ENCODE measurements at regions not wholly inside any gene's neighbourhood (a gene's known extent, or its start where the extent isn't known, plus 50 kb on each side); places are given as distances from the start of the nearest gene placed in this dataset.

GRCh38 chr14:71591231-71591630, 341.0 kb upstream of the RGS6 start:
- H3K4me3 ChIP-seq (ENCODE audit: low read length in 2 of 2): no peak overlapping the region
- H3K27ac ChIP-seq (ENCODE audit: low read depth in 2 of 2, low read length in 2 of 2): no peak overlapping the region
- no peak overlapping the region for H3K9ac ChIP-seq (ENCODE audit: low read depth in 1 of 2, low read length in 2 of 2)
- H3K36me3 ChIP-seq (ENCODE audit: control insufficient read depth in 2 of 2, insufficient read depth in 2 of 2, low read length in 2 of 2): no peaks in the 10 kb centered on the region
- H3K4me1 ChIP-seq (ENCODE audit: control insufficient read depth in 2 of 2, insufficient read depth in 2 of 2, low read length in 2 of 2): peaks cover 0 to 3% of the 10 kb centered on the region in 2 donors
- H3K27me3 ChIP-seq (ENCODE audit: control insufficient read depth in 2 of 2, insufficient read depth in 2 of 2, low read length in 2 of 2): no peaks in the 10 kb centered on the region
- no peaks in the 10 kb centered on the region for H3K9me3 ChIP-seq (ENCODE audit: control insufficient read depth in 2 of 2, low read length in 2 of 2)

- no peak overlapping the region for H3K4me3 ChIP-seq (ENCODE audit: low read length in 2 of 2)
- H3K9me3 ChIP-seq (ENCODE audit: control insufficient read depth in 2 of 2, low read length in 2 of 2): no peaks in the 10 kb centered on the region
- H3K36me3 ChIP-seq (ENCODE audit: control insufficient read depth in 2 of 2, insufficient read depth in 2 of 2, low read length in 2 of 2): no peaks in the 10 kb centered on the region
- no peak overlapping the region for H3K9ac ChIP-seq (ENCODE audit: low read depth in 1 of 2, low read length in 2 of 2)
- no peaks in the 10 kb centered on the region for H3K27me3 ChIP-seq (ENCODE audit: control insufficient read depth in 2 of 2, insufficient read depth in 2 of 2, low read length in 2 of 2)
- no peak overlapping the region for H3K27ac ChIP-seq (ENCODE audit: low read depth in 2 of 2, low read length in 2 of 2)
- peaks cover 0 to 3% of the 10 kb centered on the region in 2 donors for H3K4me1 ChIP-seq (ENCODE audit: control insufficient read depth in 2 of 2, insufficient read depth in 2 of 2, low read length in 2 of 2)
Observed at GRCh38 chr14:71591929-71592328, 340.3 kb upstream of the RGS6 start.

DNA sequence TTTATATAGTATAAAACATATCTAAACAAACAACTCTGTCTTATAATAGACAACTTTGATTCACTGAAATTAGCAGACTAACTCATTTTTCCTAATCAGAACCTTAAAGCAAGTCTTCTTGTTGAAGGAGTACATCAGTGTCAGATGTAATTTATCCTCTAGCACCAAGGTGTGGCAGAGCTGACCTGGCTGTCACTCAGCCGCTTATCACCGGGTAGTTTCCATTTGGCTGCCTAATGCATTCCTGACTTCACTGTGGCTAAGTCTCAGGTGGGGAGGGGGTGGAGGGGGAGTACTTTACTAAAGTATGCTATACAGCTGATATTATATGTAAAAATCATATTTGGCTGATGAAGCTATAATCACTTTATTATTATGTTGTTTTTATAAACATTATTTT, 339.9 kb upstream of the RGS6 start:
- no peaks in the 10 kb centered on the region for H3K27me3 ChIP-seq (ENCODE audit: control insufficient read depth in 2 of 2, insufficient read depth in 2 of 2, low read length in 2 of 2)
- H3K27ac ChIP-seq (ENCODE audit: low read depth in 2 of 2, low read length in 2 of 2): no peak overlapping the region
- peaks cover 0 to 3% of the 10 kb centered on the region in 2 donors for H3K4me1 ChIP-seq (ENCODE audit: control insufficient read depth in 2 of 2, insufficient read depth in 2 of 2, low read length in 2 of 2)
- H3K4me3 ChIP-seq (ENCODE audit: low read length in 2 of 2): no peak overlapping the region
- H3K9ac ChIP-seq (ENCODE audit: low read depth in 1 of 2, low read length in 2 of 2): no peak overlapping the region
- H3K36me3 ChIP-seq (ENCODE audit: control insufficient read depth in 2 of 2, insufficient read depth in 2 of 2, low read length in 2 of 2): no peaks in the 10 kb centered on the region
- no peaks in the 10 kb centered on the region for H3K9me3 ChIP-seq (ENCODE audit: control insufficient read depth in 2 of 2, low read length in 2 of 2)

DNA sequence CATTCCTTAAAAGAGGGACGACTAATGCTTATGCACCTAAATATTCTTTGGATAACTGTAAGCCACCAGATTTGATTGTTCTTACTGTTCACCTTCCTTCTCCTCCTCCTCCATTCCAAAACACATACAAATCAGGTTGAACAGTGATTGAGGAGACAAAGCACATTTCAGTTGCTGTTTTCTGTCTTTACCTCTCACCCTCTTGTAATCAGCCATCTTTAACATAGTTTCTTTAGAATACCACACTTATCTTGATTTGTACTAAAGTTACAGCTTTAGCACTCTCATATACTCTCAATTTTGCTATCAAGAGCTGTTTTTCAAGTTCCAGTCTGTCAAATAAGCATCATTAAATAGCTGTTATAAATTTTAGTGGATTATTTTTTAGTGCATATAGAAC, 338.3 kb upstream of the RGS6 start:
- H3K36me3 ChIP-seq (ENCODE audit: control insufficient read depth in 2 of 2, insufficient read depth in 2 of 2, low read length in 2 of 2): peaks cover 0 to 4% of the 10 kb centered on the region in 2 donors
- H3K9me3 ChIP-seq (ENCODE audit: control insufficient read depth in 2 of 2, low read length in 2 of 2): no peaks in the 10 kb centered on the region
- no peak overlapping the region for H3K9ac ChIP-seq (ENCODE audit: low read depth in 1 of 2, low read length in 2 of 2)
- peaks cover 0 to 3% of the 10 kb centered on the region in 2 donors for H3K4me1 ChIP-seq (ENCODE audit: control insufficient read depth in 2 of 2, insufficient read depth in 2 of 2, low read length in 2 of 2)
- H3K27me3 ChIP-seq (ENCODE audit: control insufficient read depth in 2 of 2, insufficient read depth in 2 of 2, low read length in 2 of 2): no peaks in the 10 kb centered on the region
- H3K27ac ChIP-seq (ENCODE audit: low read depth in 2 of 2, low read length in 2 of 2): no peak overlapping the region
- H3K4me3 ChIP-seq (ENCODE audit: low read length in 2 of 2): no peak overlapping the region

- Histone ChIP-seq H3K4me1 (ENCODE audit: control insufficient read depth in 2 of 2, insufficient read depth in 2 of 2, low read length in 2 of 2) (peaks cover 0 to 3% of the 10 kb centered on the region in 2 donors), H3K27ac (ENCODE audit: low read depth in 2 of 2, low read length in 2 of 2) (no peak overlapping the region), H3K9ac (ENCODE audit: low read depth in 1 of 2, low read length in 2 of 2) (no peak overlapping the region), H3K36me3 (ENCODE audit: control insufficient read depth in 2 of 2, insufficient read depth in 2 of 2, low read length in 2 of 2) (peaks cover 0 to 4% of the 10 kb centered on the region in 2 donors), H3K4me3 (ENCODE audit: low read length in 2 of 2) (no peak overlapping the region), H3K9me3 (ENCODE audit: control insufficient read depth in 2 of 2, low read length in 2 of 2) (no peaks in the 10 kb centered on the region), H3K27me3 (ENCODE audit: control insufficient read depth in 2 of 2, insufficient read depth in 2 of 2, low read length in 2 of 2) (no peaks in the 10 kb centered on the region)
Observed at GRCh38 chr14:71594821-71595220, 337.4 kb upstream of the RGS6 start.

DNA sequence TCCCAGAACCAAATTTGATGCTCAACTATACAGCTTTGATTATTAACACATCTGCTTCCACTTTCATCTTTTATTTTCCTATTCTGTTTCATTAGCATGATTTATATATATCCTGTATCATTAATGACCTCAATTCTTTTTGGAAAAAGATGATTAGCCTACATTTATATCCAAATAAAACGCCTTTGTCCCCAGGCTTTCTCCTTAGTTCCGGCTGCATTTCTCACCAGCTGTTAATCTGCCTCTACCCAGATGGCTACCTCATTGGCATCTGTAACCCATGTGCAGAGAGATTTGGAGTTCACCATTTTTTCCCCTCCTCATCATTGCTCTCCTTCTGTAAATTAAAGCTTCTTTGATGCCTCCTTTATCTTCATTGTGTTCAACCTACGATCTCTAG, 336.8 kb upstream of the RGS6 start:
- no peak overlapping the region for H3K4me3 ChIP-seq (ENCODE audit: low read length in 2 of 2)
- H3K9me3 ChIP-seq (ENCODE audit: control insufficient read depth in 2 of 2, low read length in 2 of 2): no peaks in the 10 kb centered on the region
- H3K9ac ChIP-seq (ENCODE audit: low read depth in 1 of 2, low read length in 2 of 2): no peak overlapping the region
- no peak overlapping the region for H3K27ac ChIP-seq (ENCODE audit: low read depth in 2 of 2, low read length in 2 of 2)
- peaks cover 0 to 4% of the 10 kb centered on the region in 2 donors for H3K36me3 ChIP-seq (ENCODE audit: control insufficient read depth in 2 of 2, insufficient read depth in 2 of 2, low read length in 2 of 2)
- no peaks in the 10 kb centered on the region for H3K27me3 ChIP-seq (ENCODE audit: control insufficient read depth in 2 of 2, insufficient read depth in 2 of 2, low read length in 2 of 2)
- H3K4me1 ChIP-seq (ENCODE audit: control insufficient read depth in 2 of 2, insufficient read depth in 2 of 2, low read length in 2 of 2): peaks cover 0 to 3% of the 10 kb centered on the region in 2 donors

DNA sequence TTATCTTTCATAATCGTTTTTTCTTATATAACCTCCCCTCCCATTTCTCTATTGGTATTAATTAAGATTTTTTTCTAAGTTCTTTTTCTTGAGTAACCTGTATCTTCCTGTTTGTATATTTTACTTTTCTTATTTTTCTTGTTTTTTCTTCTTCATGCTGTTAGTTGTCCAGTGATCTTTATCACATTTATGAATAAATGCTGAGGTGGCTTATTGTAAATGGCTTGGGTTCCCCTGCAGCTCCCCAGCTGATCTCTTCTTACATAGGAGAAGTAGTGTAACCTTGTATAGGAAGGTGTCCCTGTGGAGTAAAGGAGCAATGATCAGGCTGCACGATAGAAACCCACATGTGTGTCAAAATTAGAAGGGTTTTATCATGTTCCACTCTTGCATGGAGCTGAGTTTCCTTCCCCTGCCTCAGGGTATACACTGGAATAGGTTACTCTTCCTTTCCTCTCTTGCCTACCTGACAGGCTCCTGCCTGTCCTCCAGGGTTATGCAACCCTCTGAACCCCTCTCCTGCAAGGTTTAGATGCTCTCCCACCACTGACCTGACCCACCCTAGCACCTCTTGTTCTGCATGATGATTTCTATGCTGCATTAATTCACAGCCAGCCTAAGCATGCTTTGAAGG, 334.8 kb upstream of the RGS6 start:
- no peaks in the 10 kb centered on the region for H3K9me3 ChIP-seq (ENCODE audit: control insufficient read depth in 2 of 2, low read length in 2 of 2)
- H3K4me3 ChIP-seq (ENCODE audit: low read length in 2 of 2): no peak overlapping the region
- no peaks in the 10 kb centered on the region for H3K27me3 ChIP-seq (ENCODE audit: control insufficient read depth in 2 of 2, insufficient read depth in 2 of 2, low read length in 2 of 2)
- no peak overlapping the region for H3K9ac ChIP-seq (ENCODE audit: low read depth in 1 of 2, low read length in 2 of 2)
- H3K27ac ChIP-seq (ENCODE audit: low read depth in 2 of 2, low read length in 2 of 2): no peak overlapping the region
- no peaks in the 10 kb centered on the region for H3K4me1 ChIP-seq (ENCODE audit: control insufficient read depth in 2 of 2, insufficient read depth in 2 of 2, low read length in 2 of 2)
- H3K36me3 ChIP-seq (ENCODE audit: control insufficient read depth in 2 of 2, insufficient read depth in 2 of 2, low read length in 2 of 2): peaks cover 0 to 4% of the 10 kb centered on the region in 2 donors

DNA sequence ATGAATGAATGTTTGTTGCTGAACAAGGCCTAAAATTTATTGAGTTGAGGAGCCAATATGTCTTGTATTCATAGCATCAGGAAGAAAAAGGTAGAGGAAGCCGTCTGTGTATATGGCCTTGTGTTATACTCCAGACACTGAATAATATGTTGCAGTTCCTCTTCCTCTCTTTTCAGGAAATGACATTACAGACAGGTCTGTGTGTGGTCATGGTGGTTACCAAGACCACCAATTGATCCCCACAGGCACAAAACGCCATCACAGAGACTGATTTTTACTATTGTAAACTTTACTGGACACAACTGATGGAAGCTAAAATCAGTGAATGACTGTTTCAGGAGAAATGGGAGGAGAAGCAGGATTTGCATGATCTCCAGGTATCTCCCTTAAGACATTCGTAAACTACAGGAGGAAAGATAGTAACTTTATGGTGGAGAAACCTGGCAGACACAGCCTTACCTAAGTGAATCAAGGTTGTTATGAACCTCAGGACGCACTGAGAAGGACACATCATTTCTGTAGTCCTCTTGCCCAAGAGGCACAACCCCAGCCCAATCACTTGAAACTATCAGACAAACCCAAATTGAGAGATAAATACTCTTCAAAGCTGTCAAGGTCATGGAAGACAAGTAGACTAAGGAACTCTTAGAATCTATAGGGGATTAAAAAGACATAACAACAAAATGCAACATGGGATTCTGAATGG, 334.1 kb upstream of the RGS6 start:
- H3K27ac ChIP-seq (ENCODE audit: low read depth in 2 of 2, low read length in 2 of 2): no peak overlapping the region
- H3K9me3 ChIP-seq (ENCODE audit: control insufficient read depth in 2 of 2, low read length in 2 of 2): no peaks in the 10 kb centered on the region
- no peak overlapping the region for H3K9ac ChIP-seq (ENCODE audit: low read depth in 1 of 2, low read length in 2 of 2)
- peaks cover 0 to 4% of the 10 kb centered on the region in 2 donors for H3K36me3 ChIP-seq (ENCODE audit: control insufficient read depth in 2 of 2, insufficient read depth in 2 of 2, low read length in 2 of 2)
- no peak overlapping the region for H3K4me3 ChIP-seq (ENCODE audit: low read length in 2 of 2)
- H3K4me1 ChIP-seq (ENCODE audit: control insufficient read depth in 2 of 2, insufficient read depth in 2 of 2, low read length in 2 of 2): no peaks in the 10 kb centered on the region
- H3K27me3 ChIP-seq (ENCODE audit: control insufficient read depth in 2 of 2, insufficient read depth in 2 of 2, low read length in 2 of 2): no peaks in the 10 kb centered on the region

DNA sequence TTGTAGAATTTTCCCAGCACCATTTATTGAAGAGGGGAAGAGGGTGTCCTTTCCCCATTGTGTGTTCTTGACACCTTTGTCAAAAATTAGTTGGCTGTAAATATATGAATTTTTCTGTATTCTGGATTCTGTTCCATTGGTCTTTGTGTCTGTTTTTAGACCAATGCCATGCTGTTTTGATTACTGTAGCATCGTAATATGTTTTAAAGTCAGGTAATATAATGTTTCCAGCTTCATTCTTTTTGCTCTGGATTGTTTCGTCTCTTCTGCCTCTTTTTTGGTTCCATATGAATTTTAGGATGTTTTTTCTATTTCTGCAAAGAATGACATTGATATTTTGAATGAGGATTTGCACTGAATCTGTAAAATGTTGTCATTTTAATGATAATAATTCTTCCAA, 331.9 kb upstream of the RGS6 start:
- no peak overlapping the region for H3K4me3 ChIP-seq (ENCODE audit: low read length in 2 of 2)
- no peak overlapping the region for H3K27ac ChIP-seq (ENCODE audit: low read depth in 2 of 2, low read length in 2 of 2)
- no peaks in the 10 kb centered on the region for H3K4me1 ChIP-seq (ENCODE audit: control insufficient read depth in 2 of 2, insufficient read depth in 2 of 2, low read length in 2 of 2)
- H3K9me3 ChIP-seq (ENCODE audit: control insufficient read depth in 2 of 2, low read length in 2 of 2): no peaks in the 10 kb centered on the region
- peaks cover 0 to 4% of the 10 kb centered on the region in 2 donors for H3K36me3 ChIP-seq (ENCODE audit: control insufficient read depth in 2 of 2, insufficient read depth in 2 of 2, low read length in 2 of 2)
- H3K27me3 ChIP-seq (ENCODE audit: control insufficient read depth in 2 of 2, insufficient read depth in 2 of 2, low read length in 2 of 2): no peaks in the 10 kb centered on the region
- no peak overlapping the region for H3K9ac ChIP-seq (ENCODE audit: low read depth in 1 of 2, low read length in 2 of 2)

DNA sequence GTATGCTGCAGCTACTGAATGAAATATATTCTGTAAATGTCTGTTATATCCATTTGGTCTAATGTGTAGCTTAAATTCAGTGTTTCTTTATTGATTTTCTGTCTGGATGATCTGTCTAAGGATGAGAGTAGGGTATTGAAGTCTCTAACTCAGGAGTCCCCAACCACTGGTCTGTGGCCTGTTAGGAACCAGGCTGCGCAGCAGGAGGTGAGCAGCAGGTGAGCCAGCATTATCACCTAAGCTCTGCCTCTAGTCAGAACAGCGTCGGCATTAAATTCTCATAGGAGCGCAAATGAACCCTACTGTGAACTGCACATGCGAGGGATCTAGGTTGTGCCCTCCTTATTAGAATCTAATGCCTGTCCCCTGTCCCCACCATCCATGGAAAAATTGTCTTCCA, 329.7 kb upstream of the RGS6 start:
- H3K27ac ChIP-seq (ENCODE audit: low read depth in 2 of 2, low read length in 2 of 2): no peak overlapping the region
- peaks cover 0 to 3% of the 10 kb centered on the region in 2 donors for H3K36me3 ChIP-seq (ENCODE audit: control insufficient read depth in 2 of 2, insufficient read depth in 2 of 2, low read length in 2 of 2)
- no peaks in the 10 kb centered on the region for H3K4me1 ChIP-seq (ENCODE audit: control insufficient read depth in 2 of 2, insufficient read depth in 2 of 2, low read length in 2 of 2)
- no peak overlapping the region for H3K9ac ChIP-seq (ENCODE audit: low read depth in 1 of 2, low read length in 2 of 2)
- no peaks in the 10 kb centered on the region for H3K9me3 ChIP-seq (ENCODE audit: control insufficient read depth in 2 of 2, low read length in 2 of 2)
- H3K27me3 ChIP-seq (ENCODE audit: control insufficient read depth in 2 of 2, insufficient read depth in 2 of 2, low read length in 2 of 2): no peaks in the 10 kb centered on the region
- no peak overlapping the region for H3K4me3 ChIP-seq (ENCODE audit: low read length in 2 of 2)
